COR-L47 (cell line): ENCODE measurements at regions not wholly inside any gene's neighbourhood (a gene's known extent, or its start where the extent isn't known, plus 50 kb on each side); places are given as distances from the start of the nearest gene placed in this dataset.

ENCODE experiments used
- DNase-seq: peaks from one replicate; lab custom pipeline; 2025; lab: John Stamatoyannopoulos, UW

DNA sequence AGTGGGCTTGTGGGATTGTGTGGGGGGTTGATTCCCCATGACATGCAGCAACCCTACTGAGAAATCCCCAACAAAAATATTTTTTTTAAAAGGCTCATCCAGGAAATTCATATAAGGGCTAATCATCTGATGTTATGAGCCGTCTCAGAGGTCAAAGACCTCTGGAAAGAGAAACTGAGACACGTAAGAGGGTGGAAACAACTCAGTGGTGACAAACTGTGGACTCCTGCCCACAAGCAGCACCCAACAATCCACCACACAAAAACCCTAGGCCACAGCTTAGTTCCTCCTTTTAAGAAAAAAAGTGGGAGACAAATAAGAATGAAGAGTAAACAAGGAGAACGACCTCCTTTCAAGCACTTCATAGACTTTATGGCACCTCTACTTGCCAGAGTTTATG lies 1096.1 kb upstream of the NRXN1 start:
- no peak for DNase-seq

DNA sequence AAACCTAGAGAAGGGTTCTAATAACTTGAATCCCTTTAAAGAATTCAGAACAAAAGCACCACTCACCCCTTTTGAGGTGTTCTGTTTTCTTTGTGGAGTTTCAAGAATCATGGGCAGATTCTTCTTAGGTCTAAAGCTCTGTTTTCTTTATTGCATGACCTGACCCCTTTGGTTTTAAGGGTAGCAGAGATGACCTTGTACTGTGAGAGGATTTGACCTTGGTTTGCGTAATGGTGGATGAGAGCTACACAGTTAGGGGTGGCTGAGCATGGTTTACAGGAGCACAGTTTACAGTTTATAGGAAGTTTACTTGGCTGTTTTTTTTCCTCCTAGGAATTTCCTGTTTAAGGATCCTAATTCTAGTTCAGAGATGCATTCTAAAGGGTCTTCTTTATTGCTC lies 1095.6 kb upstream of the NRXN1 start:
- no peak for DNase-seq

DNA sequence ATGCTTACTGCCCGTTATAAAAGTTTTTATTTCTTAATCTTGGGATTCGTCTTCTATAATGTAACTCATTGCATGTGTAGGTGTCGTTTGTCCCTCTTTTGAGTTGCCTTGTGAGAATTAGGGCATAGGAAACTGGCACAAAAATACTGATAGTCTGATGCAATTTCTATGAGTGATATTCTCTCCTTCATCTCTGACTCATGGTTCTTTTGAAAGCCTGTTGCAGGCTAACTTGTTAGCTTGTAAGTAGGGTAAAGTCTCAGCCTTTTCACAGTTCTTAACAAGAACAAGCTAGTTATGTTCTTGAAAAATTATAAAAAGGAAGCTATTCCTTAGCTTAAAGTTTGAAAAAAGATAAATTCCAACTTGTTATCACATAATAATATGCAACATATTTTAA lies 1085.4 kb upstream of the NRXN1 start:
- no peak for DNase-seq

DNA sequence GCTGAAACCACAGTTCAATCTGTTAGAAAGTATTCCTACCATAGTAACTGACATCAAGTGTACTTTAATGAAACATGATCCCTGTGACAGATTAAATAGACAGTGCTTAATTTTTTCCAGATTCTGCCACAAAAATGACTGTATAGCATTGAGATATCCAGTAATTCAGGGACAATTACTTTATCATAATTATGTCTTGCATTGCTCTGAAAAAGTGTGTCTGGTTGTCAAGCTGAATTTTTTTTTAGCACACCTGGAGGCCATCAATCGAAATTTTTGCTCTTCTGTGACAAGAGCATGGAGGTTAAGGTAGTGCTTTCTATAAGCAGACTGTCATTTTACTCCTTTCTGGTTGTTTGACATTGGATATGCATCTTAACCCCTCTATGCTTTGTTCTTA lies 1083.8 kb upstream of the NRXN1 start:
- no peak for DNase-seq

DNA sequence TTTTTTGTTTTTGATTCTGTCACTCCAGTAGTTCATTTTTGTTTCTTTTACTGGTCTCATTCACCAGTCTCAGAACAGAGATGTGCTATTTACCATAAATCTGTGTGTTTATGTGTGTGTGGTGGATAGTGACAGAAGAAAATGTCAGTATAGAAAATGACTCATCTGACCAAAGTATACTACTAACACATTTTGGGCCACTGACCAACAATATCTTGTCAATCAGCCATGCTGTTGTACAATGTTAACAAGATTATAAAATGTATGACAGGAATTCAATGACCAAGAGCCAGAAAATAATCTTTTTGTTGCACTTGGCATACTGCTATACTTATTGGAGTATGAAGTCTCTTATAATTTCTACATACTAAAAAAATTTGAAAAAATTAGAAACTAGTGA lies 1081.4 kb upstream of the NRXN1 start:
- no peak for DNase-seq

DNA sequence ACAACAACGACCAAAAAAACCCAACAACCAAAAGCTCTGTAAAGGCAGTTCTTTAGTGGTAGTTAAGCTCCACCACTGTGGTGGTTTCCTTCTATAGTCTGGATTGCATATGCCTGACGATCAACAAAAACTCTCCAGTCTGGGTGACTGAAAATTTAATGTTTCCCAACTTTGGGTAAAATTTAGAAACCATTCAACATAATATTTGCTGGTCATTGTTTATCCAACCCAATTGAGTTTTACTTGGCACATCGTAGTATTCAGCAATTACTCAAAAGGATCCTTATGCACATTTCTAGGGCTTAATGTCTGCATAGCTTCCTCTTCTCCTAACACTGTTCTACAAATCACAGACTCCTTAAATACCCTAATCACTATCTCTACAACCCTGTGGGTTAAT lies 1080.2 kb upstream of the NRXN1 start:
- DNase-seq: no peak

DNA sequence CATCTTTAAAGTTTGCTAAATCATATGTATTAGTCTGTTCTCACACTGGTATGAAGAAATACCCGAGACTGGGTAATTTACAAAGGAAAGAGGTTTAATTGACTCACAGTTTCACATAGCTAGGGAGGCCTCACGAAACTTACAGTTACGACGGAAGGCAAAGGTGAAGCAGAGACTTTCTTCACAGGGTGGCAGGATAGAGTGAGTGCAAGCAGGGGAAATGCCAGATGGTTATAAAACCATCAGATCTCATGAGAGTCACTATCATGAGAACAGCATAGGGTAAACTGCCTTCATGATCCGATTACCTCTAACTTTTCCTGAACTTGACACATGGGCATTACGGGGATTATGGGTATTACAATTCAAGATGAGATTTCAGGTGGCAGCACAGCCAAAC lies 1075.2 kb upstream of the NRXN1 start:
- DNase-seq: no peak

DNA sequence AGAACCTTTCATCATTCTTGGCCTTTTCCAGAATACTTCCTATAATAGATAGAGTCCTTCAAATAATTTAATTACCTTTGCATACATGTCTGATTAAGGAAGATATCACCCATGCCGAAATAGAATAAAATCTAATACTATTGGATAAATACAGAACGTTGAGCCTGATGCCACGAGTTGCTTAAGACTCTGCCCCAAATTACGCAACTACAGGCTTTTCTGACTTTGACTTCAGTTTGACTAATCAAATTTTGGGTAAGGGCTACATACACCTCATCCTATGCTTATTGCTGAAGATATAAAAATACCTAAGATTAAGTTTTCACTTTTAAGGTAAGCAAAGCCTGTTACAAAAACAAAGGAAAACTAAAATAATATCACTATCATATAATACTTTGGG lies 1065.1 kb upstream of the NRXN1 start:
- DNase-seq: no peak

DNA sequence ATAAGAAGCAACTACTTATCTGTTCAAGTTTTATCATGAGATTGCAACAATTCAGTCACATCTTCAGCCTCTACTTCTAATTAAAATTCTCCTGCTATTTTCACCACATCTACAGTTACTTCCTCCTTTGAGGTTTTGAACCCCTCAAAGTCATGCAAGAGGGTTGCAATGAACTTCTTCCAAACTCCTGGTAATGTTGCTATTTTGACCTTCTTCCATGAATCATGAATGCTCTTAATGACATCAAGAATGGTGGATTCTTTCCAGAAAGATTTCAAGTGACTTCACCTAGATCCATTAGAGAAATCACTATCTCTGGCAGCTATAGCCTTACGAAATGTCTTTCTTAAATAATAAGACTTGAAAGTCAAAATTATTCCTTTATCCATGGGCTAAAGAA lies 1052.8 kb upstream of the NRXN1 start:
- no peak for DNase-seq

DNA sequence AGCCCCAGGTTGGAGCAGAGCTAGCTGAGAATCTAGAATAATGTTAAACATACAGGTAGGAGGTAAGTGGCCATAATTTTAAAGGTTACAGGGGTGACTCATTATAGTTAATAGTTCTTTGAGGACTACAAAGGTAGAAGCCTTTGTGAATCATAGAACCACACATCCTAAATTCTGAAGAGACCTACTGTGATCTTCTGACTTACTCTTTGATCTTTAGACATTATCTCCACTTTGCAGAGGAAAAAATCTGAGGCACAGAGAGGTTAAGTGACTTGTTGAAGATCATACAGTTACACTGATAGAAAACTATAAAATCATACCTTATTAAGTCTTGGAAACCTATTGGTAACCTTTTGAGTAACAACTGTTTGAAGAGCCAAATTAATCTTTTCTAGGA lies 1051.3 kb upstream of the NRXN1 start:
- no peak for DNase-seq

DNA sequence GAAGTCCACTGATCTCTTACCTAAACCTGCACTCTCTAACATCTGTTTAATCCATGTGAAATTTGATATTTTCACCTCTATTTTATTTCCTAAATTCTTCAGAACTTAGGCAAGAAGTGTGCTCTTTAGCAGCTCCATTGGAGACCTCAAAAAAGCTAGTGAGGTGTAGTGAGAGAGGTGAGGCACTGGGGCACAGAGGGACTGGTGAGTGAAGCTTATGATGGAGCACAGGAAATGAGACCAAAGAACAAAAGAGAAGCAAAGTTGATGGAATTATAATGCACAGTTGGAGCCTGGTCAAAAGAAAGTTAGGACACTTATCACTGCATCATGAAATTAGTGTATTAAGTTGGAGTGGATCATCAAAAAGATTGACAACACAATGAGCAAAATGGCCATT lies 1050.7 kb upstream of the NRXN1 start:
- DNase-seq: no peak

DNA sequence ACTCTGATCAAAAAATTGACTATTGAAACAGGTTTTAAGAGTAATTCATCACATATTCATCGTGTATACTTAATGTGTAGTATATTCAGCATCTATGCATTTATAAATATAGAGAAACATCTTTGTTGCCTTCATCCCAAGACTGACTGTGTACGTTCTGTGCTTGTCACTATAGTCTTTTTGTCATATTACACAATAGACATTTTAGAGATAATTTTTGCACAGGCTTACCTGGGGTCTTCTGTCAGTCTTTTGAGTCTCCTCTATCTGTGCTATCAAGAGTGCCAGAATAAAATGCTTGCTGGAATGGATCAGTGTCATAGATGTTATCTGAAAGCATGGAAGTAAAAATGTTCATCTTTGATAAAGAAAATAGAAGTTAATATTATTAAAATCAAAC lies 1047.7 kb upstream of the NRXN1 start:
- no peak for DNase-seq

DNA sequence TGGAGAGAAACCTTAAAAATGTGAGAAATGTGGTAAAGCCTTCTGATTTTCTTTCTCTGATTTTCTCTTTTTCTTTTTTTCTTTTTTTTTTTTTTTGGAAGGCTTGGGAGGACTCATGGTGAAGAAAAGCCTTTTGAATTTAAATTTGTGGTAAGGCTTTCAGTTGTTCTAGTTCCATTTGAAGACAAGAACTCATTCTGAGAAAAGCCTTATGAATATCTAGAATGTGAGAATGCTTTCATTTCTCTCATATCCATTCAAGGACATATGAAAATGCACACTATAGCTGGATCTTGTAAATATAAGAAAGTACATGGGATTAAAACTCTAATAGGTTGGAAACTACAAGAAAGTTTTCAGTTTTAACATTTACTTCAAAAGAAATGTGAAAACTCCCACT lies 1045.2 kb upstream of the NRXN1 start:
- no peak for DNase-seq

DNA sequence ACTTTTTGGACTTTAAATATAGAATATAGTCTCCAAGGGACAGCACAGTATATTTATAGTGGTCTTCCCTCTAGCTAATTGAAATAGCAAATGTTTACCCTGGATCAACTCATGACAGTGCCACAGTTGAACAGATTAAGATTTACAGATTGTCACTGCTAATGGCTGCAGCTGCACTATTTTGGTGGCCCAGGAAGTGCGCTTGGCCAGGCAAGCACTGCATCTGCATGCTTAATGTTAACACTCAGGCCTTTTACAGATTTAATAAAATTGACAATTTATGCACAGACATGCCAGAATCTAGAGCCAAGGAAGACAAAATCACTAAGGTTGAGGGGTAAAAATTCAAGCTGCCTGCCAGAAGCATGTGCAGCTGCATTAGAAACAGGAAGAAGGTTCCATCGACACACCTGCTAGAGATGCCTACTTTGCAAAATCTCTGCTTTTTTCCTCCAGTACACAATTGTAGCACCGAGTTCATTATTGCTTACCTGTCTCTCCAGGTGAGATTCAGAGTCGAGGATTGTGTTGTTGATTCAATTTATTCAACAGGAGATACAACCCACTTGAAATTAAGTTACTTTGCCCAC lies 1042.3 kb upstream of the NRXN1 start:
- no peak for DNase-seq

DNA sequence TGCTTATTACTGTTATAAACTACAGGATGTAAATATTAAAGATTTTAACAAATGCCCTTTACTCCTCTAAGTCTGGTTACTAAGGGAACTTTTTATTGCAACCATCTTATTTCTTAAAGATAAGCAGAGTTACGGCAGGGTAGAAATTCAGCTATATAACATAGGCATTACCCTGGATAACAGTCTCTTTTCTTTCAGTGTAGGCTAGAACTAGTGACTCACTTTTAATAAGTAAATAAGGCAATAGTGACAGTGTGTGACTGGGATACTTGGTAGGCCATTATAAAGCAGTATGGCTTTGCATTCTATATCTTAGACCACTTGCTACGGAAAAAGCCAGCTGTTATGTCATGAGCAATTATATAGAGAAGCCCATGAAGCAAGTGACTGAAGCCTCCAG lies 1041.0 kb upstream of the NRXN1 start:
- no peak for DNase-seq

DNA sequence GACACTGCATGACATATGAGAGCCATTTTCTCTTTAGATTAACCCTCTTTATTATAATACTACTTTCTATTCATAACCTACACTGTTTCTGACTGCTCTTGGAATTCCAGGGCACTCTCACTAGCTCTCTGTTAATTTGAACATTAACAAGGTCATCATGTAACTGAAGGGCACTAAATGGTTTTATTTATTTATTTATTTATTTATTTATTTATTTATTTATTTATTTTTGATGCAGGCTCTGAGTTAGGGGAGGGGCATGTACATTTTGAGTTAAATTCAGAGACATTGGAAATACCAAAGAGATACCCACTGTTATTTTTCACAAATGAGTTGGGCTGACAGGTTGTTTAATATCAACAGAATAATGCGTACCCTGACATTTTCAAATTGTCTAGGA lies 1038.7 kb upstream of the NRXN1 start:
- no peak for DNase-seq

DNA sequence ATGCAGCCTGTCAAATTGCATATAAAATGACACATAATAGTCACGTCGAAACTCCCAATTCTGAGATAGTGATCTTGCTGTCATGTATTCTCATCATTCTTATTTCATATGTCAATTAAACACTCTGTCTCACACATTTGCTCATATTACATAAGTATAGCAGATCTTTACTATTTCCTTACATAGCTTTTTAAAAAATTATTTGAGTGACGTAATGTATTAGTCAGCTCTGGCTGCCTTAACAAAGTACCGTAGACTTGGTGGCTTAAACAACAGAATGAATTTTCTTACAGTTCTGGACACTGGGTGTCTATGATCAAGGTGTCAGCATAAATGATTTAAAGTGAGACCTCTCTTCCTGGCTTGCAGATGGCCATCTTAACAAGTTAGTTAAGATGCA lies 1032.3 kb upstream of the NRXN1 start:
- no peak for DNase-seq

DNA sequence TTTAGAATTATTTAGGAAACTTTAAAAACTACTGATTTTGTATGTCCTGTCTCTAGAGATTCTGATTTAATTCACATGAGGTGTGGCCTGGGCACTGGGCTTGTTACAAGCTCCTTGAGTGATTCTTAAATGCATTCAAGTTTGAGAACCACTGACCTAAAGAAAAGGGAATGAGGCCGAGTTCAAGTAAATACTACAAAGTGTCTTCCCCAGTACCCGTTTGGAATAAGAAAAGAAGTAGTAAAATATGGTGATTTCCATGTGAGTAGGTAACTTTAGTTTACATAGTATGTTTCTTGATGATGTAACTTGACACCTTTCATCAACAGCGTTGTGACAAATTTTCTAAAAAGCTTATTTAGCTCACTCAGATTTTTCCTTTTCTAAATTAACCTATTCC lies 1022.9 kb upstream of the NRXN1 start:
- no peak for DNase-seq

DNA sequence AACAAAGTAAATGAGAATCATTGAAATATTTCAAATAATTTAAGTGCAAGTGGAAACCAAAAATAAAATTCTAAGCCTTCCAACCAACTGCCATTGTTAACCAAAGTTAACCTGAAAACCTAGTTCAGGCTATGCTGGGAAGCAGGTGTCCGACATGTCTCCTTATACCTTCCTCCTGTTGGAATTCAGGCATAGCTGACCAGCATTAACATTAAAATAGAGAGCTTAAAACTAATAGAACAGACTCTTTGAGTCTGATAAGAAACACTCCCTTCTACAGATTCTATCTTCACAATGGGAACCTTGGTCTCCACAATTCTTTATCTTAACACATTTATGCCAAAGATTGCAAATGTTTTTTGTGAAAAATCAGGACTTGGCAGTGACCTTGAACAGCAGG lies 1004.9 kb upstream of the NRXN1 start:
- DNase-seq: no peak

DNA sequence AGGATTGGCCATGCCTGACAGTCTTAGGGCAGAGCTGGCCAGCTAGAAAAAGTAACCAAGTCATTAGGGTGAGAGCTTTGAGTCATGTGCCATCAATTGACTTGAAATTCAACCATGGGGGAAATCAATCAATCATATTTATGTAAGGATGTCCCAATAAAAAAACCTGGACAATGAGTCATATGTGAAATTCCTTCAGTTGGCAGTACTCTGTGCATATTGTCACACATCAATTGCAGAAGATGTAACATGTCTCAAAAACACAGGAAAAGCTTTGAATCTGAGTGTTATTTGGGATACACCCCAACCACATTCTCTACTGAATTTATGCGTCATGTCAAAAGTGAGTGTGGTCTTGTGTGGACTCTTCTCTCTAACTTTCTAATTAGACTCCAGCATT lies 1004.1 kb upstream of the NRXN1 start:
- DNase-seq: no peak

DNA sequence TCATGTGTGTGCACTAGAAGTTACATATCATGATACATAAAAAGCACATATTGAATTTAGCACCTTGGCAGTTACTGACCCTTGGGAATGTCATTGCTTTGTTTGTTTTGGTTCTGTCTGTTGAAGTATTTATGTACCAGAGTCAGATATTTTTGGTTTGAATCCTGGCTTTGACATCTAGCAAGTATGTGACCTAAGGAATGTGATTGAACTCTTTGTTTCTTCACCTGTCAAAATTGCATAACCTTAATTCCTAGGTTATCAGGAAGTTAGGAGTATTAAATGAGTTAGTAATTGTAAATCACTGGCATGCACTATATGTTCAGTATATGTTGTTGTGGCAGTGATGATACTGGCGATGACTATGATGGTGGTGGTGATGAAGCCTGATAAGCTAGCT lies 1003.5 kb upstream of the NRXN1 start:
- no peak for DNase-seq

DNA sequence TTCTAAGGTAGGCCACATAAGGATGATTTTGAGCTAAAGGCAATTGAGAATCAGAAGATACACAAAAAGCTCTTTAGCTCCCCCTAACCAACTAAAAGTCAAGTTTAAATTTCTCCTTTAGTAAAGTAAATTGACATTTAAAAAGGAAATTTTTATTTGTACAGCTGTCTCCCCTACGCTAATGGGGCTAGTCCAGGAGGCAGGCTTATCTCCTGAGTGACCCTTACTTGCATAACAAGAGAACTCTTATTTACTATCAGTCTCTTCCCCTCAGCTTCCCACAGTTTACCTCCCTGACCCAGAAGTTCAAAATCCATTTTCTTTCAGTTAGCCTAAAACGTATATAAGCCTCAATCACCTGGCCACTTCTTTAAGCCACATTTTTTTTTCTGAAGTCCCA lies 1002.8 kb upstream of the NRXN1 start:
- DNase-seq: no peak

DNA sequence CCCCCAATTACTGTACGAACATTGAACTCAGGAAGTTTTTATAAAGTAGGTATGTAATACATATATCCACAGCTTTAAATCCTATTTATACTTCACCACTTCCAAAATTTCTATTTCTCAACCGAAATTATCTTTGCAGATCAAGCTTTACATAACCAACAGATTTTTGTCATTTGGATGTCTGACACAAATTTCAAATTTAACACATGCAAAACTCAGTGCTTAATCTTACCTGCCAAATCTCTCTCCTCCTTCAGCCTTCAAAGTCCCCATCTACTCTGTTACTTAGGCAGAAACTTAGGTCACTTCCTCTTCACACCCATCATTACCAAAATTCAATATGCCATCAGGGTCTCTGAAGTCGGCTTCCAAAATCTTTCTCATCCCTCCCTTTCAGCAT lies 990.1 kb upstream of the NRXN1 start:
- no peak for DNase-seq

DNA sequence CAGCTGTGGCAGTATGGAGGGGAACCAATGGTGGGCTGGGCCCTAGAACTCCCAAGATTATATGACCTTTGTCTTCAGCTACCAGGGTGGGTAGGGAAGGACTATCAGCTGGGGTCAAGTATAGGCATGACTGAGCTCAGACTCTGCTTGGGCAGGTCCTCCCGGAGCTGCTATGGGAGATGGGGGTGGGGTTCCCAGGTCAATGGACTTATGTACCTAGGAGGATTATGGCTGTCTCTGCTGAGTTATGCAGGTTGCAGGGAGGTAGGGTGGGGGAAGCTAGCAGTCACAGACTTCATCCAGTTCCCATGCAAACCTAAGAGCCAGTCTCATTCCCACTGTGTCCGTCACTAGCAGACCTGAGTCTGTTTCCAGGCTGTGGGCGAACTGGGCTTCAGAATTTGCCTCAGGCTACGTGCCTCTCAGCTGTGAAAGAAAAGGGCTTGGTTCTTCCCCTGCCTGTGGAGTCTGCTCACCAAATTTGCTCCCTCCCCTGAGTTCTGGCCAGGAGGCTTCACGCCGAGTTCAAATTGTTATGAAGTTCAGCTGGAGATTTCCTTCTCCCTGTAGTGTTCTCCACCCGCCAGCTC lies 985.8 kb upstream of the NRXN1 start:
- DNase-seq: no peak
